Omental fat pad (tissue), 3 donors: ENCODE measurements at regions not wholly inside any gene's neighbourhood (a gene's known extent, or its start where the extent isn't known, plus 50 kb on each side); places are given as distances from the start of the nearest gene placed in this dataset.
"Not testable (repeated sequence)": the region's sequence is repeated elsewhere in the genome, so short reads cannot be mapped to it uniquely, and the experiment has no call there.

Experiments
- ATAC-seq: fragments of 150-250 bp; one replicate; pipeline ENCODE4 v1.9.1; 2016; ENCODE audit warnings: mild to moderate bottlenecking, moderate library complexity; ENCODE audit not compliant: low FRiP score
- DNase-seq: peaks from one replicate; pipeline ENCODE4 v3.0.0-alpha.2; 2019; ENCODE audit warnings: low spot score
- TF ChIP-seq, protein P1 (sequence below), 3 donors: fragments of 450-650 bp; IDR thresholded peaks; one replicate each; pipeline ENCODE4 v1.5.1; 2016 to 2017; ENCODE audit warnings: antibody characterized with exemption in 3 of 3, mild to moderate bottlenecking in 3 of 3, moderate library complexity in 2 of 3

DNA sequence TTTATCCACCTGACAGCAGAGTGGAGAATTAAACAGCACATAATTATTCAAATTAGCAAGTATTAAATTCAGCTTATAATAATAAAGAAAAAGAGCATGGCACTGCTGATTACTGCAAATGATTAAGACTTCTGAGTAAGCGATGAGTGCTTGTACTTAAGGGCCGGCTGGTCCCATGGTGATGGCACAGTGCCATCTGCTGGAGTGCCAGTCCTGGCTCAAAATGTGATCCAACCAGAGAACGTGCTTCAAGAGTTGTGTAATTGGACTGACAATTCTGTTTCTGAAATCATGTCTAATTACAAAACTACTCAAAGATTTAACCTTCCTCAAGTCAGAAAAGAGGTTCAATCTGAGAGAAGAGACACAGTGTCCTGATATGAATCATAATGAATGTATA is 181.6 kb upstream of the RGS17 start:
- TF ChIP-seq, protein P1, sequence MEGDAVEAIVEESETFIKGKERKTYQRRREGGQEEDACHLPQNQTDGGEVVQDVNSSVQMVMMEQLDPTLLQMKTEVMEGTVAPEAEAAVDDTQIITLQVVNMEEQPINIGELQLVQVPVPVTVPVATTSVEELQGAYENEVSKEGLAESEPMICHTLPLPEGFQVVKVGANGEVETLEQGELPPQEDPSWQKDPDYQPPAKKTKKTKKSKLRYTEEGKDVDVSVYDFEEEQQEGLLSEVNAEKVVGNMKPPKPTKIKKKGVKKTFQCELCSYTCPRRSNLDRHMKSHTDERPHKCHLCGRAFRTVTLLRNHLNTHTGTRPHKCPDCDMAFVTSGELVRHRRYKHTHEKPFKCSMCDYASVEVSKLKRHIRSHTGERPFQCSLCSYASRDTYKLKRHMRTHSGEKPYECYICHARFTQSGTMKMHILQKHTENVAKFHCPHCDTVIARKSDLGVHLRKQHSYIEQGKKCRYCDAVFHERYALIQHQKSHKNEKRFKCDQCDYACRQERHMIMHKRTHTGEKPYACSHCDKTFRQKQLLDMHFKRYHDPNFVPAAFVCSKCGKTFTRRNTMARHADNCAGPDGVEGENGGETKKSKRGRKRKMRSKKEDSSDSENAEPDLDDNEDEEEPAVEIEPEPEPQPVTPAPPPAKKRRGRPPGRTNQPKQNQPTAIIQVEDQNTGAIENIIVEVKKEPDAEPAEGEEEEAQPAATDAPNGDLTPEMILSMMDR (IDR thresholded peaks at IDR 0.05): no peak
- DNase-seq (no peak), ATAC-seq (no peak)

DNA sequence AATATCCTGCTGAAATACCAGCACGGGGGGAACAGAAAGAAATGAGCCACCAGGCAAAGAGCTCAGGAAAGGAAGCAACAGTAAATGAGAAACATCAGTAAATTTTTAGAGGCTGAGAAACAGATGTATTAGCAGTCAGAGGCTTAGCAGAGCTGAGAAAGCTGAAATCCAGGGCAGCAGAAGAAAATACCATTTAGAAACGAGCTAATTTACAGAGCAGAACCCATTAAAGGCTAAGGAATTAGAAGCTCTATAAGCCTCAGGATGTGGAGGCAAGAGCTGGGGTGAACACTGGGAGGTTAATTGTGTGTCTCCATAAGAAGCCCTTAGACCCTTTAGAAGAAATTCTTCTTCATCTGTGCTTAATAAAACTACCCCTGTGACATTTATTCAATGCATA is 178.6 kb upstream of the RGS17 start:
- no peak for ATAC-seq
- DNase-seq: no peak
- TF ChIP-seq, protein P1 (IDR thresholded peaks at IDR 0.05): no peak

DNA sequence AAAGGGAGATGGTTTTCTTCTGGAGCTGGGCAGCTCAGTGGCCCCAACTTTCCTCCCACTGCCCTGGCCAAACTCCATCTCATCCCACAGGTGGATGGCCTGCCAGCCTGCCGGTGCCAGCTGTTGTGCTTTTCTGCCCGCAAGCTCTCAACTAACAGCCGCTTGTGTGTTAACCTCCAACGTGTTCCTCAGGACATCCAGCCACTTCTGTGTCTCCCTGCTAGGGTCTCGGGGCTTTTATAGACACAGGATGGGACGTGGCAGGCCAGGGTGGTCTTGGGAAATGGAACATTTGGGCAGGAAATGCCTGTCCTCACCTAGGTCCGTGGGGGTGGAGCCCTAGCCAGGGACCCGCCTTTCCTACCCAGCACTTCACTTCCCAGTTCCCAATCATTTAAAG is 171.1 kb upstream of the RGS17 start:
- DNase-seq (no peak), ATAC-seq (no peak)
- TF ChIP-seq, protein P1 (IDR thresholded peaks at IDR 0.05): no peak

DNA sequence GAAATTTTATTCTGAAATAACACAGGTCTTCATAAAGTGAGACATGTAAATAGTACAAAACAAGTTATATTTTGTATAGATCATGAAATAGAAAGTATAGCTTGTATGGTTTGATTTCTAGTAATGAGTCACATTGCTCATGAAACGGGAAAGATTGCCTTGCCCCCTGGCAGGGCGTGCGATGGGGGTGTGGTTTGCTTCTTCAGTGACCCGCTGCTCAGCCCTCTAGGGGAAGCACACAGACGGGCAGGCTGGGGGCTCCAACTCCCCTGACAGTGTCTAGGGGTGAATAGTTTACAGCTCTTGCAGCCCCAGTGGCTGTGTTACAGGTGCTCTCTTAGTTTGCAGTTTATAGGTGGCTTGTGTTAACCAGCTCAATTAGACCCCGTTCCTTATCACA is 170.5 kb upstream of the RGS17 start:
- no peak for ATAC-seq
- TF ChIP-seq, protein P1 (IDR thresholded peaks at IDR 0.05): no peak

DNA sequence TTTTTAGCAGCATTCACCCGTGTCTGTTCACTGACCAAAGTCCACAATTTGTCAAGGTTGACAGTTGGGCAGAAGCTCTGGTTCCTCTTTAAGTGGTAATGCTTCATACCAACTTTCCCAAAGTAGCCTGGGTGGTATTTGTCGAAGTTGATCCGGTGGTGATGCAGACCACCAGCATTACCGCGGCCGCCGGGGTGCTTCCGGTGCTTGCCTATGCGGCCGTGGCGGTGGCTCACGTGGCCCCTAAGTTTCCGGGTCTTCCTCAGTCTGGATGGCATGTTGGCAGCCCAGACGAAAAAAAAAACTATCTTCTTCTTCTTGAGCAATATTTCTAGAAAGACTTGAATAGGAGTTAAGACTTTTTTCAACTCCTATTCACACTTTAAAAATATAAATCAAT is 151.4 kb upstream of the RGS17 start:
- ATAC-seq, DNase-seq: not testable (repeated sequence)

More for the DNA sequence above, 170.5 kb upstream of the RGS17 start:
- no peak for DNase-seq

DNA sequence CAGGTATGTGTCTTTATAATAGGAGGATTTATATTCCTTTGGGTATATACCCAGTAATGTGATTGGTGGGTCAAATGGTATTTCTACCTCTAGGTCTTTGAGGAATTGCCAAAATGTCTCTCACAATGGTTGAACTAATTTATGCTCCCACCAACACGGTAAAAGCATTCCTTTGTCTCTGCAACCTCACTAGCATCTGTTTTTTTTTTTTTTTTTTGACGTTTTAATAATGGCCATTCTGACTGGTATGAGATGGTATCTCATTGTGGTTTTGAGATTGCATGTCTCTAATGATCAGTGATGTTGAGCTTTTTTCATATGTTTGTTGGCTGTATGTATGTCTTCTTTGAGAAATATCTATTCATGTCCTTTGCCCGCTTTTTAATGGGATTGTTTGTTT is 144.9 kb upstream of the RGS17 start:
- DNase-seq (no peak), ATAC-seq (no peak)
- TF ChIP-seq, protein P1 (IDR thresholded peaks at IDR 0.05): no peak

DNA sequence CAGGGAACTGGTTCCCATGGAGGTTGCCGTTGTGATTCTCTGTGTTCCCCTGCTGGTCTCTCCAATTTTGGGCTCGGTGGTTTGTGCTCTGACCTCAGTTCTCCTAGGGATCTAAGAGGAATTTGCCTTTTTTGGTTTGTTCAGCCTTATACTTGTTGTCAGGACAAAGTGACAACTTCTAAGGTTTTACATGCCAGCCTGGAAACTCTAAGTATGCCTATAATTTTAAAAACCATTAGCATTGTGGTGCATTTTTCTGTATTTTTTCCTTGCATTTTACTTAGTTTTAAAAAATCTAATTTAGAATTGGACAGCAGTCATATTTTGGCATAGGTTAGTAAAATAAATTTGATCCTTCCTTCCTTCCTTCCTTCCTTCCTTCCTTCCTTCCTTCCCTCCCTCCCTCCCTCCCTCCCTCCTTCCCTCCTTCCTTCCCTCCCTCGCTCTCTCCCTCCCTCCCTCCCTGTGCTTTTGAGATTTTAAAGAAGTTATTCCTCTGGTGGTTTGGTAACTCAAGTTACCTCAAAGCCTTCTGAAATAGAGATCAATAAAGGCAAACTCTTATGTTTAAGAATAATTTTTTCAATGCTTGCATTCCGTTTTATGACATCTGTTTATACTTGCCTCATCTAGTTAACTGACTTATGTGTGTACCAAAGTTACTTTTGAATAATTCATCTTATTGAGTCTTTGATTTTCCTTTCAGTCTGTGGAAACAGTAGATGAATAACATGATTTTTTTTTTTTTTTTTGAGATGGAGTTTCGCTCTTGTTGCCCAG is 141.3 kb upstream of the RGS17 start:
- DNase-seq (no peak), ATAC-seq (no peak)
- TF ChIP-seq, protein P1 (IDR thresholded peaks at IDR 0.05): no peak
